GM12878 (cell line): ENCODE measurements at regions not wholly inside any gene's neighbourhood (a gene's known extent, or its start where the extent isn't known, plus 50 kb on each side); places are given as distances from the start of the nearest gene placed in this dataset.

Experiments used
- BRCA1 ChIP-seq: IDR thresholded peaks from 2 replicates; pipeline ENCODE4 v1.6.1; 2011; ENCODE audit warnings: low read depth, low read length, improper control_type of control experiment
- CBX5 ChIP-seq: sonication (generic); IDR thresholded peaks from 2 replicates; pipeline ENCODE4 v1.6.1; 2016; ENCODE audit warnings: low read depth, moderate library complexity, mild to moderate bottlenecking, inconsistent platforms
- EED ChIP-seq: sonication (generic); IDR thresholded peaks from 2 replicates; pipeline ENCODE4 v1.6.1; 2016; ENCODE audit warnings: antibody characterized with exemption, low read depth
- ESRRA ChIP-seq: IDR thresholded peaks from 2 replicates; pipeline ENCODE4 v1.6.1; 2012; ENCODE audit warnings: mild to moderate bottlenecking, low read length, improper control_type of control experiment
- FOXM1 ChIP-seq: IDR thresholded peaks from 2 replicates; pipeline ENCODE4 v1.6.1; 2012; ENCODE audit warnings: low read depth, mild to moderate bottlenecking, inconsistent platforms, low read length, moderate library complexity
- HDAC6 ChIP-seq: fragments of 200-600 bp; sonication (generic); IDR thresholded peaks from one replicate; pipeline ENCODE4 v1.8.0; 2017; ENCODE audit warnings: antibody characterized with exemption; ENCODE audit not compliant: unreplicated experiment
- JUND ChIP-seq: IDR thresholded peaks from 2 replicates; pipeline ENCODE4 v1.6.1; 2012; ENCODE audit warnings: low read depth, mild to moderate bottlenecking, low read length, improper control_type of control experiment, moderate library complexity
- MYC ChIP-seq: IDR thresholded peaks from 2 replicates; pipeline ENCODE4 v1.6.1; 2011; ENCODE audit warnings: mild to moderate bottlenecking, low read length, moderate library complexity, inconsistent platforms; ENCODE audit not compliant: insufficient read depth, insufficient replicate concordance, insufficient read length, severe bottlenecking
- POLR2AphosphoS5 ChIP-seq: IDR thresholded peaks from 2 replicates; pipeline ENCODE4 v1.6.1; 2011; ENCODE audit warnings: mild to moderate bottlenecking, low read length, inconsistent platforms
- RFX5 ChIP-seq: IDR thresholded peaks from 2 replicates; pipeline ENCODE4 v1.6.1; 2011; ENCODE audit warnings: low read depth, low read length, improper control_type of control experiment
- TAF1 ChIP-seq: IDR thresholded peaks from 2 replicates; pipeline ENCODE4 v1.6.1; 2011; ENCODE audit warnings: mild to moderate bottlenecking, low read depth, low read length, borderline replicate concordance
- TF ChIP-seq, protein P1 (sequence below): IDR thresholded peaks from 2 replicates; pipeline ENCODE4 v1.6.1; 2012; ENCODE audit warnings: low read depth, low read length, improper control_type of control experiment
- TF ChIP-seq, protein P2 (sequence below), 3 experiments: IDR thresholded peaks in 2 of 3; conservative IDR thresholded peaks in 1 of 3; 2 replicates each; pipeline ENCODE4 v1.5.1; 2011; ENCODE audit warnings: low read depth in 3 of 3, low read length in 3 of 3, mild to moderate bottlenecking in 3 of 3, control low read depth in 2 of 3, moderate library complexity in 2 of 3, inconsistent platforms in 1 of 3, mixed read lengths in 1 of 3; ENCODE audit not compliant: control insufficient read depth in 2 of 3, insufficient read depth in 1 of 3; ENCODE audit errors: extremely low read depth in 1 of 3
- TF ChIP-seq, protein P3 (sequence below): IDR thresholded peaks from 2 replicates; pipeline ENCODE4 v1.6.1; 2011; ENCODE audit warnings: low read depth, low read length, improper control_type of control experiment, borderline replicate concordance

DNA sequence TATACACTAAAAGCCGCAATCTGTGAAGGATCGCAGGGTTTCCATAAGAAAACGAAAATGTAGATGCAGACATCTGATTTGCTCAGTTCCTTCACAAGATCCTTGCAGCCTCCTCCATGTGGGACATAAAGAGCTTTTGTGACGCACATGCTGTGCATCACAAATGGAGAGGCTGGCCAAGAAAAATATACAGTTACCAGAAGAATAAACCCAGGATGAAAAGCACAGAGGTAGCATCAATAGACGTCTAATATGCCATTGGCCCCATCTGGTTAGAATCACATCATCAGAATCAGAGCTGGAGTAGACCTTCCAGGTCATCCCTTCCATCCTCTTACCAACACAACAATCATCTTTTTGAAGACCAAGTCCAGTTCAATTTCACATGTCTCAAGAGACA lies 517.4 kb downstream of the RAB28 start:
- TF ChIP-seq, protein P1, sequence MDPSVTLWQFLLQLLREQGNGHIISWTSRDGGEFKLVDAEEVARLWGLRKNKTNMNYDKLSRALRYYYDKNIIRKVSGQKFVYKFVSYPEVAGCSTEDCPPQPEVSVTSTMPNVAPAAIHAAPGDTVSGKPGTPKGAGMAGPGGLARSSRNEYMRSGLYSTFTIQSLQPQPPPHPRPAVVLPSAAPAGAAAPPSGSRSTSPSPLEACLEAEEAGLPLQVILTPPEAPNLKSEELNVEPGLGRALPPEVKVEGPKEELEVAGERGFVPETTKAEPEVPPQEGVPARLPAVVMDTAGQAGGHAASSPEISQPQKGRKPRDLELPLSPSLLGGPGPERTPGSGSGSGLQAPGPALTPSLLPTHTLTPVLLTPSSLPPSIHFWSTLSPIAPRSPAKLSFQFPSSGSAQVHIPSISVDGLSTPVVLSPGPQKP: no peak
- TF ChIP-seq POLR2AphosphoS5: no peak
- TF ChIP-seq HDAC6: no peak
- no peak for TF ChIP-seq EED
- no peak for TF ChIP-seq MYC
- no peak for TF ChIP-seq TAF1
- TF ChIP-seq, protein P2, sequence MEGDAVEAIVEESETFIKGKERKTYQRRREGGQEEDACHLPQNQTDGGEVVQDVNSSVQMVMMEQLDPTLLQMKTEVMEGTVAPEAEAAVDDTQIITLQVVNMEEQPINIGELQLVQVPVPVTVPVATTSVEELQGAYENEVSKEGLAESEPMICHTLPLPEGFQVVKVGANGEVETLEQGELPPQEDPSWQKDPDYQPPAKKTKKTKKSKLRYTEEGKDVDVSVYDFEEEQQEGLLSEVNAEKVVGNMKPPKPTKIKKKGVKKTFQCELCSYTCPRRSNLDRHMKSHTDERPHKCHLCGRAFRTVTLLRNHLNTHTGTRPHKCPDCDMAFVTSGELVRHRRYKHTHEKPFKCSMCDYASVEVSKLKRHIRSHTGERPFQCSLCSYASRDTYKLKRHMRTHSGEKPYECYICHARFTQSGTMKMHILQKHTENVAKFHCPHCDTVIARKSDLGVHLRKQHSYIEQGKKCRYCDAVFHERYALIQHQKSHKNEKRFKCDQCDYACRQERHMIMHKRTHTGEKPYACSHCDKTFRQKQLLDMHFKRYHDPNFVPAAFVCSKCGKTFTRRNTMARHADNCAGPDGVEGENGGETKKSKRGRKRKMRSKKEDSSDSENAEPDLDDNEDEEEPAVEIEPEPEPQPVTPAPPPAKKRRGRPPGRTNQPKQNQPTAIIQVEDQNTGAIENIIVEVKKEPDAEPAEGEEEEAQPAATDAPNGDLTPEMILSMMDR (IDR thresholded peaks at IDR 0.05 in 2 of 3, conservative IDR thresholded peaks at IDR 0.05 in 1 of 3; ENCODE audit: control insufficient read depth in 2 of 3, extremely low read depth in 1 of 3, insufficient read depth in 1 of 3, low read depth in 3 of 3, low read length in 3 of 3): no peak
- no peak for TF ChIP-seq ESRRA
- TF ChIP-seq JUND: no peak
- no peak for TF ChIP-seq RFX5
- TF ChIP-seq BRCA1: no peak
- TF ChIP-seq FOXM1: no peak
- no peak for TF ChIP-seq CBX5
- TF ChIP-seq, protein P3, sequence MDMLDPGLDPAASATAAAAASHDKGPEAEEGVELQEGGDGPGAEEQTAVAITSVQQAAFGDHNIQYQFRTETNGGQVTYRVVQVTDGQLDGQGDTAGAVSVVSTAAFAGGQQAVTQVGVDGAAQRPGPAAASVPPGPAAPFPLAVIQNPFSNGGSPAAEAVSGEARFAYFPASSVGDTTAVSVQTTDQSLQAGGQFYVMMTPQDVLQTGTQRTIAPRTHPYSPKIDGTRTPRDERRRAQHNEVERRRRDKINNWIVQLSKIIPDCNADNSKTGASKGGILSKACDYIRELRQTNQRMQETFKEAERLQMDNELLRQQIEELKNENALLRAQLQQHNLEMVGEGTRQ: no peak
